ACC112 (cell line): ENCODE measurements at regions not wholly inside any gene's neighbourhood (a gene's known extent, or its start where the extent isn't known, plus 50 kb on each side); places are given as distances from the start of the nearest gene placed in this dataset.

Experiments
- H2AFZ ChIP-seq: fragments of 200-600 bp; sonication (generic); one replicate; pipeline ENCODE4 v1.6.0; 2017; ENCODE audit warnings: antibody characterized with exemption, low read length; ENCODE audit not compliant: unreplicated experiment
- H3K27ac ChIP-seq: fragments of 200-600 bp; sonication (generic); 2 replicates; pipeline ENCODE4 v1.5.1; 2014; ENCODE audit warnings: low read depth, mild to moderate bottlenecking, antibody characterized with exemption, low read length, moderate library complexity
- H3K27me3 ChIP-seq: fragments of 200-600 bp; sonication (generic); 2 replicates; pipeline ENCODE4 v1.6.1; 2014; ENCODE audit warnings: mild to moderate bottlenecking, antibody characterized with exemption, low read length, moderate library complexity, mixed read lengths; ENCODE audit not compliant: insufficient read depth
- H3K36me3 ChIP-seq: fragments of 200-600 bp; sonication (generic); 2 replicates; pipeline ENCODE4 v1.6.1; 2016; ENCODE audit warnings: mild to moderate bottlenecking, antibody characterized with exemption, low read length, moderate library complexity, mixed read lengths; ENCODE audit not compliant: insufficient read depth
- H3K4me1 ChIP-seq: fragments of 200-600 bp; sonication (generic); one replicate; pipeline ENCODE4 v1.6.1; 2016; ENCODE audit warnings: low read length, mixed read lengths; ENCODE audit not compliant: insufficient read depth, unreplicated experiment, control insufficient read depth
- H3K4me3 ChIP-seq: fragments of 200-600 bp; sonication (generic); 2 replicates; pipeline ENCODE4 v1.5.1; 2014; ENCODE audit warnings: mild to moderate bottlenecking, low read depth, low read length
- H3K79me2 ChIP-seq: fragments of 200-600 bp; sonication (generic); one replicate; pipeline ENCODE4 v1.6.0; 2016; ENCODE audit warnings: low read length; ENCODE audit not compliant: control insufficient read depth, unreplicated experiment, insufficient read depth

DNA sequence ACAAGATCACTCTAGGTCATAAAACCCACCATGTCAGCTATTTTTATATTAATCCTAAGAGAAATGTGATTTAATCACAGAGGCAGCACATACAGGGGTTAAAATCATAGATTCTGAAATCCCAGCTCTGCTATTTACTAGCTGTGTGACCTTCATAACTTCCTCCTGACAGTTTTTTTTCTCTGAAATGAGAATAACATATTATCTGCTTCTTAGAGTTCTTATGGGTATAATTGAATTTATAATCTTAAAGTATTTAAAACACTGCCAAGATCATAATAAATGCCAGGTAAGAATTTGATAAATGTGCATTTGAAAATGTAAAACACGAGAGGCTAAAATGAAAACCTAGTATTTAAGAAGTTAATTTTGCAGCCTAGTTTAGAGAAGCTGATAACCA, 722.9 kb downstream of the SLITRK6 start:
- no peak overlapping the region for H3K27ac ChIP-seq
- H3K79me2 ChIP-seq, result no peaks in the 10 kb centered on the region
- no peak overlapping the region for H2AFZ ChIP-seq
- H3K27me3 ChIP-seq, result no peaks in the 10 kb centered on the region
- H3K36me3 ChIP-seq, result no peaks in the 10 kb centered on the region
- no peaks in the 10 kb centered on the region for H3K4me1 ChIP-seq
- no peak overlapping the region for H3K4me3 ChIP-seq

DNA sequence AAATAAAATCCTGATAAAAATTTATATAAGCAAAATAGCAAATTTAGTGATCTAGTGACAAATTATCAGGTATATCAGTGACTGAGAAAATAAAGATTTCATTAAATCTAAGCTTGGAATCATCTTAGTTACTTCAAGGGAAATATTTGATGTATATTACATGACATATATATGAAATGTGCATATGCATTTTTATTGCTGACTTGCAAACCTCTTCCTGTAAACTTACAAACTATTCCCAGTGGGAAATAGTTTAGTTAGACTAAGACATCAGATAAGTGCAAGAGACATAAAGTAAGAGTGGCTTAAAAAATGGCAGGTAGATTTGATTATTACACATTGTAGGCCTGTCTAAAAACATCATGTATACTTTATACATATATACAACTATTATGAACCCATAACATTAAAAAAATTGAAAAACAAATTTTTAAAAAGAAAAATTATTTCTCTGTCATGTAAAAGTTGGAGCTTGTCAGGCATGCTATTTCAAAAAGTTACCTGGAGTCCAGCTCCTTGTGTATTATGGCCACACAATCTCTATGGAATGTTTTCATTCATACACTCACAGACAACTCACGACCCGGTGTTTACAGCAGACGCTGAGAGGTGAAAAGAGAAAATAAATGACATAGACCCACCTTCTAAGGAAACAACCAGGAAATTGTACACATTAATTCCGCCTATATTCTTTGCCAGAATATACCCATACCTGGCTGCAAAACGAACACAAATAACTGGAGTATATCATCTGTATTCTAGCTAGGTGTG, 724.5 kb downstream of the SLITRK6 start:
- Histone ChIP-seq H3K4me1 (no peaks in the 10 kb centered on the region), H2AFZ (no peak overlapping the region), H3K79me2 (no peaks in the 10 kb centered on the region), H3K36me3 (no peaks in the 10 kb centered on the region), H3K27me3 (no peaks in the 10 kb centered on the region), H3K4me3 (no peak overlapping the region), H3K27ac (no peak overlapping the region)

DNA sequence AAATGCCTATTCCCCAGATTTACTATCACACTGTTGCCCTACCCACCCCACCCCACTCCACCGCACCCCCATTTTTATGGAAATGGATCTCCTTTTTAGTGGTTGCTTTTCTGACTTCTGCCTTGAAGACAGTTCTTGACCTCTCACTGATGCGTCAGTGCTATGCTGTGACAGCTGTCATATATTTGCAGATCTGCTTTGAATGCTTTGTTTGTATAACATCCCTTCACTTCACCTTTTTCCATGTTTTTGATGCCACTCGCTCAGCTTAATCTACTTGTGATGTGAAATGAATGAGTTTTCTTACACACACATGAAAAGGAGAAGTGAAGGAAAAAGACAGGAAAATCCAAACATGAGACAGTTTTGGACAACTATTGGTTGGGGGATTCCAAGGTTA, 731.0 kb downstream of the SLITRK6 start:
- Histone ChIP-seq H3K4me1 (no peaks in the 10 kb centered on the region), H3K36me3 (no peaks in the 10 kb centered on the region), H3K27ac (no peak overlapping the region), H3K79me2 (no peaks in the 10 kb centered on the region), H3K4me3 (no peak overlapping the region), H2AFZ (no peak overlapping the region), H3K27me3 (no peaks in the 10 kb centered on the region)

DNA sequence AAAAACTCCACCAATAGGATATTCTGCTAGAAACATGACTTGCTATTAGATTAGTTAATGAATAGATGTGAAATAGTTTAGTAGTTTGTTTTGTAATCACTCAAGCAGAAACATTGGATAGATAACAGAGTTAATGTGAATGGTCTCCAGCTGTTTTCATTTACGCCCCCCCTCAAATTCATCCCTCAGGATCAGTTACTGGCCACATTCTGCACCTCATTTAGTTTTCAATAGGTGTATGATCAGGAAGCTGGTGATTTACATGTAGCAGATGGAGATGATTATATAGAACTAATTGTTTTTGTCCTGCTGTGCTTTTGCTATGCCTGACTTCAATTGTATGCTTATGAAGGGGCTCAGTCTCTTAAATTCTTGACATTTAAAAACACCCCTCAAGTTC, 759.0 kb downstream of the SLITRK6 start:
- Histone ChIP-seq H3K27ac (no peak overlapping the region), H3K79me2 (no peaks in the 10 kb centered on the region), H3K27me3 (no peaks in the 10 kb centered on the region), H3K36me3 (no peaks in the 10 kb centered on the region), H3K4me1 (no peaks in the 10 kb centered on the region), H3K4me3 (no peak overlapping the region), H2AFZ (no peak overlapping the region)

DNA sequence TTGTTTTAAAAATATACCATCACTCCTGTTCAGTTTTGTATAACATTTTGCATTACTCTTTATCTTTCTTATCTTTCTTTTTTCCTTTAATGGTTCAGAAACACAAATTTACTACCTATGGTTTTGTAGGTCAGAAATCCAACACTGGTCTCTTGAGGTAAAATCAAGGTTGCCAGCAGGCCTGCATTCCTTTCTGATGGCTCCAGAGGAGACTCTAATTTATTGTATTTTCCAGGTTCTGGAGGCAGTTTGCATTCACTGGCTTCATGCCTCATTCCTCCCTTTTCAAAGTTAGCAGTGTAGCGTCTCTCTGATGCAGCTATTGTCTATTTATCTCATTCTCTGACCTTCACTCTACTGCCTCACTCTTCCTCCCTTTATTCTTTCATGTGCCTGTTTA, 767.4 kb downstream of the SLITRK6 start:
- no peaks in the 10 kb centered on the region for H3K79me2 ChIP-seq
- no peaks in the 10 kb centered on the region for H3K36me3 ChIP-seq
- no peaks in the 10 kb centered on the region for H3K4me1 ChIP-seq
- no peak overlapping the region for H3K4me3 ChIP-seq
- H3K27me3 ChIP-seq, result no peaks in the 10 kb centered on the region
- H2AFZ ChIP-seq, result no peak overlapping the region
- H3K27ac ChIP-seq, result no peak overlapping the region

DNA sequence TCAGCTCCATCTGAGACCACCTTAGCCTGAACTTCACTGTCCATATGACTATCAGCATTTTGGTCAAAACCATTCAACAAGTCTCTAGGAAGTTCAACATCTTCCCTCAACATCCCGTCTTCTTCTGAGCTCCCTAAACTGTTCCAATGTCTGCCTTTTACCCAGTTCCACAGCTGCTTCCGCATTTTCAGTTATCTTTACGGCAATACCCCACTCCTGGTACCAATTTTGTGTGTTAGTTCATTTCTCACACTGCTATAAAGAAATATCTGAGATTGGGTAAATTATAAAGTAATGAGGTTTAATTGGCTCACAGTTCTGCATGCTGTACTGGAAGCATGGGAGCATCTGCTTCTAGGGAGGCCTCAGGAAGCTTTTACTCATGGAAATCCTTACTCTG, 771.2 kb downstream of the SLITRK6 start:
- no peaks in the 10 kb centered on the region for H3K79me2 ChIP-seq
- no peak overlapping the region for H2AFZ ChIP-seq
- no peak overlapping the region for H3K4me3 ChIP-seq
- H3K4me1 ChIP-seq, result no peaks in the 10 kb centered on the region
- no peaks in the 10 kb centered on the region for H3K36me3 ChIP-seq
- no peak overlapping the region for H3K27ac ChIP-seq
- H3K27me3 ChIP-seq, result no peaks in the 10 kb centered on the region

DNA sequence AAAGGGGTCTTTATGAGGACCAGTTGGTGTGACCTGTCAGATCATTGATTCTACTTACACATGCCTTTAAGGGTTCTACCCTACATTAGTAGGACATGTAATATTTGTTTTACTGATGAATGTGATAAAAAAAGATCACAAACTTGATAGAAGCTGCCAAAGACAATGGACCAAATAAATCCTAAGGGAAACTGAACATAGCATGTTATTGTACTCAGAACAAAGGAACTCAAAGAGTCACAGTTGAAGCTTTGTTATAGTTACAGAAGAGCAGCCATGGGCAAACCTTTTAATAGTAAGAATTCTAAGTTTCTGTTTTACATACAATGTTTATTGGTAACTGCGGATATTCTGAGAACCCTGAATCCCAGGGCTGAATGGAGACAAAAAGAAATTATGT, 780.1 kb downstream of the SLITRK6 start:
- H3K4me1 ChIP-seq, result no peaks in the 10 kb centered on the region
- H3K36me3 ChIP-seq, result no peaks in the 10 kb centered on the region
- no peaks in the 10 kb centered on the region for H3K27me3 ChIP-seq
- no peak overlapping the region for H2AFZ ChIP-seq
- H3K4me3 ChIP-seq, result no peak overlapping the region
- H3K79me2 ChIP-seq, result no peaks in the 10 kb centered on the region
- H3K27ac ChIP-seq, result no peak overlapping the region

DNA sequence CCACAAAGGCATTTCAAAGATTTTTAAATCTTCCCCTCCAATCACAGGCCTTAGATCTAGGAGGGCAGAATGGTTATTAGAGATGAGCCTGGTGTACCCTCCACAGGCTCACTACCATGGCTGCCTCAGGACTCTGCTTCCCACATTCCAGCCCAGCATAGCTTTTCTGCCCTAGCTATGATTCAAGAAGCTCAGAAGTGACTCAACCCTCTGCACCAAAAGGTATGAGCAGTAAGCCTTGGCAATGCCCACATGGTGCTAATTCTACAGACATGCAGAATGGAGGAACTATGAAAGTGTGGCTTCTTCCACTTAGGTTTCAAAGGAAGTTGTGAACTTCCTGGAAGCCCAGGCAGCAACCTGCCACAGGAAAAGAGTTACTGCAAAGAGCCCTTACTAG, 786.2 kb downstream of the SLITRK6 start:
- no peaks in the 10 kb centered on the region for H3K4me1 ChIP-seq
- H3K79me2 ChIP-seq, result no peaks in the 10 kb centered on the region
- H2AFZ ChIP-seq, result no peak overlapping the region
- no peaks in the 10 kb centered on the region for H3K36me3 ChIP-seq
- H3K27ac ChIP-seq, result no peak overlapping the region
- no peaks in the 10 kb centered on the region for H3K27me3 ChIP-seq
- no peak overlapping the region for H3K4me3 ChIP-seq

DNA sequence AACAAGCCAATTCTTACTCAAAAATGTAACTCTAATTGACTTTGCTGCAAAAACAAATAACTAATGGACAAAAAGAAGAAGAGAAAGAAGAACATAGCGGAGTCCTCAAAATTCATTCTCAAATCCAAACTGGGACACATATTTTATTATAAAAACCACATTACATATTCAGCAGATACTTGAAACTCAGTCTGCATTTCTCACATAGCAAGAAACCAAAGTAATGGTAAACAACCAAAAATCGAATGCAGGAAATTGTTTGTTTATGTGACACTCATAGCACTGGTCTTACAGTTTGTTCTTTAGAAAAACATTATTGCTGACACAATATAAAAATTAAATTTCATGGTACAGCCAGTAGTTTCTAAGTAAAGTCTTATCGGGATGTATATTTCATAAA, 789.8 kb downstream of the SLITRK6 start:
- Histone ChIP-seq H3K27me3 (no peaks in the 10 kb centered on the region), H3K79me2 (no peaks in the 10 kb centered on the region), H2AFZ (no peak overlapping the region), H3K4me3 (no peak overlapping the region), H3K27ac (no peak overlapping the region), H3K4me1 (no peaks in the 10 kb centered on the region), H3K36me3 (no peaks in the 10 kb centered on the region)

DNA sequence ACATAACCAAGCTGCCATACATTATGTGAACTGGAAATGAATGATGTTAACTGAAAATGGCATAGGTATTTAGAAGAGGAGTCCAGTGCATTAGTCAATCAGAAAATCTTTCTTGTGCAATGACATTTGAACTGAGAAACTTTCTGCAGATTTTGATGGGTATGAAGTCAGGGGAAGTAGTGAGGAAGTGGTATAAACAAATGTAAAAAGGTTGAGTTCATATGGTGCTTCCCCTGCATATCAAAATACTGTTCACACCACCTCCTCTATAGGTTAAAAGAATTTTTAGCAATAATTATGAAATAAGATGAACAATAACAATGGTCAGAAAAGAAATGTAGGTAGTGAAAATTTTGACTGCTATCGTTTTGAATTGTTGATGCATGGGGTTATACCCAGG, 800.0 kb downstream of the SLITRK6 start:
- no peaks in the 10 kb centered on the region for H3K36me3 ChIP-seq
- no peaks in the 10 kb centered on the region for H3K27me3 ChIP-seq
- no peaks in the 10 kb centered on the region for H3K79me2 ChIP-seq
- no peak overlapping the region for H3K27ac ChIP-seq
- H3K4me3 ChIP-seq, result no peak overlapping the region
- H2AFZ ChIP-seq, result no peak overlapping the region
- no peaks in the 10 kb centered on the region for H3K4me1 ChIP-seq

DNA sequence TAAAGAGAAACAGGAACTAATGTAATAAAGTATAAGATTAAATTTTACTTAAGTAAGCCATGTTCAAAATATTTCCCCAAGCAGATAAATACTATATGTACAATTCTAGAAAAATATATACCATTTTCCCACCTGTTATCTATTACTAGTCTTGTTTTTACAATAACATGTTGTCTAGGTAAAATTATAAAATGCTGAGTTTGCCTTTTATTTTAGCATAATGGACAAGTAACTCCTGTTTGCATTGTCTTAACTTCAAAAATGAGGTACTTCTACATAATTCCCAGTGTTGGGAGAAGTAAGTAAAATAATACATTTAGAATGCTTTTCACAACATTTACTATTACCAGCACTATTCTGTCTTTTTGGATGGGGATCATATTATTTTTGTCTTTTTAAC, 800.5 kb downstream of the SLITRK6 start:
- Histone ChIP-seq H2AFZ (no peak overlapping the region), H3K27ac (no peak overlapping the region), H3K36me3 (no peaks in the 10 kb centered on the region), H3K27me3 (no peaks in the 10 kb centered on the region), H3K79me2 (no peaks in the 10 kb centered on the region), H3K4me3 (no peak overlapping the region), H3K4me1 (no peaks in the 10 kb centered on the region)
